ENCODE measurements at regions not wholly inside any gene's neighbourhood (a gene's known extent, or its start where the extent isn't known, plus 50 kb on each side); places are given as distances from the start of the nearest gene placed in this dataset.

DNA sequence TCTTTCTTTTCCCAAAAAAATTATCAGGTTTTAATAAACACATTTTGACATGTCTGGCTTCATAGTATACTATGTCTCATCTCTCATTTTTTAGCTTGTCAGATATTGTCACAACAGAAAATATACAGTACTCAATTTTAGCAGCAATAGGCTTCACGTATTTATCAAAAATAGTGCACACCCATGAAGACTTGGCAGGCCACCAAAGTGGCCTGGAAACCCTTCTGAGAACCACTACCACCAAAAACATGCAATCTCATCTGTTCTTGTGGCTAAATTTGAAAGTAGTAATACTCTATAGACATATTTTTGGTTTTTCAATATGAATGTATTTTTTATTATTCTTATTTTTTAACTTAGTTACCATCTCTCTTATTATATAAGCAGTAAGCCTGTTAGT lies 1094.5 kb upstream of the LRRN3 start:
- no peak for DNase-seq (ENCODE audit: low read depth, low spot score)
- Histone ChIP-seq H3K4me3 (ENCODE audit: insufficient read length, low read depth) (no peak overlapping the region), H3K36me3 (ENCODE audit: insufficient read depth, insufficient read length, low read length) (no peaks in the 10 kb centered on the region), H3K27me3 (ENCODE audit: insufficient read depth, insufficient read length) (no peaks in the 10 kb centered on the region), H3K9me3 (ENCODE audit: insufficient read depth, low read length) (no peaks in the 10 kb centered on the region), H3K9ac (ENCODE audit: insufficient read length, low read depth) (no peak overlapping the region), H3K4me1 (ENCODE audit: insufficient read depth, insufficient read length) (no peaks in the 10 kb centered on the region)
- TF ChIP-seq SUZ12 (IDR thresholded peaks at IDR 0.05; ENCODE audit: extremely low read depth, insufficient read depth, insufficient read length) = no peak
- no peak for TF ChIP-seq ZNF274 (IDR thresholded peaks at IDR 0.05; ENCODE audit: low read depth, low read length)

DNA sequence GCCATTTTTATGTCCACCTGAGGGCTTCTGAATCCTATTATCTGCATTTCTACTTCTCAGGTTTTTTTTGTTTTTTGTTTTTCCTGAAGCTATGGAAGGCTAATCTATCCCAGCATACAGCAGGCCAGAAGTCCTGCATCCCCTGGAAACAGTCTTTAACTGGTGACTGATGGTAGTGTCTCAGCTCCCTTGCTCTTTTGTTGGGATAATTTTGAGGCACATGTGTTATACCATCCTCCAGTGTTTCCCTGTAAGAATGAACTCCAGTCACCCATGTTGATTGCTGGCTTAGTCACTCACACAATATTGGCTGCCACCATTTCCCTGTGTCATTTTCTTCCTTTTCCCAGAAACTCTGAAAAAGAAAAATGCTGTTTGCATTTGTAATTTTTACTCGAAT lies 1094.0 kb upstream of the LRRN3 start:
- no peaks in the 10 kb centered on the region for H3K4me1 ChIP-seq (ENCODE audit: insufficient read depth, insufficient read length)
- no peak for TF ChIP-seq YY1 (IDR thresholded peaks at IDR 0.05; ENCODE audit: insufficient read depth, insufficient read length)
- TF ChIP-seq SUZ12 (IDR thresholded peaks at IDR 0.05; ENCODE audit: extremely low read depth, insufficient read depth, insufficient read length) = no peak
- TF ChIP-seq ZNF274 (IDR thresholded peaks at IDR 0.05; ENCODE audit: low read depth, low read length) = no peak

DNA sequence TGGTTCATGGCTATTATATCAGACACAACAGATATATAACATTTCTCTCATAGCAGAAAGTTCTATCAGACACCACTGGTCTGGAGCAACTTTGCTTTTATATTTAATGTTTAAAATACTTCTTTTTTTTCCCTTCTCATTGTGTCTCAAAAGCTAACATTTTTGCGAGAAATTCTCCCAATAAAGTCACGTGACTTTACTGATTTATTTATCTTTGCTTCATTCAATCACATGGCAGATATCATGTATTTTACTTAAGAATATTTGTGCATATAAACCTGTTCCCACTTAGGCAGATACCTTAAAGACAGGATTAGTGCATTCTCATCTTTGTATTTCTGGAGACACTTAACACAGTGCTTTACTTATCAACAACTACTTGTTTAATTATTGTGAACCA lies 1093.1 kb upstream of the LRRN3 start:
- Histone ChIP-seq H3K27me3 (ENCODE audit: insufficient read depth, insufficient read length) (no peaks in the 10 kb centered on the region), H3K4me3 (ENCODE audit: insufficient read length, low read depth) (no peak overlapping the region), H3K9me3 (ENCODE audit: insufficient read depth, low read length) (no peaks in the 10 kb centered on the region), H3K4me1 (ENCODE audit: insufficient read depth, insufficient read length) (no peaks in the 10 kb centered on the region), H3K36me3 (ENCODE audit: insufficient read depth, insufficient read length, low read length) (no peaks in the 10 kb centered on the region), H3K9ac (ENCODE audit: insufficient read length, low read depth) (no peak overlapping the region)
- no peak for TF ChIP-seq ZNF274 (IDR thresholded peaks at IDR 0.05; ENCODE audit: low read depth, low read length)
- no peak for TF ChIP-seq SUZ12 (IDR thresholded peaks at IDR 0.05; ENCODE audit: extremely low read depth, insufficient read depth, insufficient read length)
- TF ChIP-seq YY1 (IDR thresholded peaks at IDR 0.05; ENCODE audit: insufficient read depth, insufficient read length) = no peak
- DNase-seq (ENCODE audit: low read depth, low spot score) = no peak

More for the DNA sequence above, 1094.0 kb upstream of the LRRN3 start:
- H3K4me3 ChIP-seq (ENCODE audit: insufficient read length, low read depth) = no peak overlapping the region
- H3K9ac ChIP-seq (ENCODE audit: insufficient read length, low read depth) = no peak overlapping the region
- H3K9me3 ChIP-seq (ENCODE audit: insufficient read depth, low read length) = no peaks in the 10 kb centered on the region
- H3K36me3 ChIP-seq (ENCODE audit: insufficient read depth, insufficient read length, low read length) = no peaks in the 10 kb centered on the region
- no peaks in the 10 kb centered on the region for H3K27me3 ChIP-seq (ENCODE audit: insufficient read depth, insufficient read length)
- no peak for DNase-seq (ENCODE audit: low read depth, low spot score)

DNA sequence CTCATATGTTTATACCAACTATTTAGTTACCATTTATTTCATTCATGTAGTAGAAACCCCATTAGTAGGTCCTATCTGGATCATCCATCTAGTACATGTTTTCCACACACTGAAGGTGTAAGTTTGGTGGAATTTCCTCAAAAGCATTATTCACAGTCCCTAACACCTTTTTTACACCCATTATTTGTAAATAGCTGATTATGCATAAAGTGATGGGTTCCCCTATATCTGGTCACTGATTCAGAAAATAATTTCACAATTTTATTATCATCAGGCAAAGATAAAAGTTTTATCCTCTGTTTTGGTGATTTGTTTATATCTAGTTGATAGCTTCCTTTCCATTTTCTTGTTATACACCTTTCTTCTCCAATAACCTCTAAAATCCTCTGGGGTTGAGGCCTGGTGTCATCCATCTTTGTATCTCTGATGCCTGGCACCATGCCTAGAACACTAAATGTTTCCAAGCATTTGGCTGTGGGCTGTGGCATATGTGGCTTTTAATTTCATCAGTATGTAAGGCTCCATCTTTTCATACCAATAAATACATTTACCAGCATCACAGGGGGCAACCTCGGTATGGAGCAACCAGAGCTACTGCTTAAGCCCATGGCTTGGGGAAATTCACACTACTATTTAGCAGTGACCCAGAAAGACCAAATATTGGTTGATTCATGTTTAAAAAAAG lies 1089.5 kb upstream of the LRRN3 start:
- Histone ChIP-seq H3K9me3 (ENCODE audit: insufficient read depth, low read length) (no peaks in the 10 kb centered on the region), H3K27me3 (ENCODE audit: insufficient read depth, insufficient read length) (no peaks in the 10 kb centered on the region), H3K36me3 (ENCODE audit: insufficient read depth, insufficient read length, low read length) (no peaks in the 10 kb centered on the region), H3K4me3 (ENCODE audit: insufficient read length, low read depth) (no peak overlapping the region), H3K4me1 (ENCODE audit: insufficient read depth, insufficient read length) (no peaks in the 10 kb centered on the region), H3K9ac (ENCODE audit: insufficient read length, low read depth) (no peak overlapping the region)
- TF ChIP-seq SUZ12 (IDR thresholded peaks at IDR 0.05; ENCODE audit: extremely low read depth, insufficient read depth, insufficient read length) (no peak), YY1 (IDR thresholded peaks at IDR 0.05; ENCODE audit: insufficient read depth, insufficient read length) (no peak), ZNF274 (IDR thresholded peaks at IDR 0.05; ENCODE audit: low read depth, low read length) (no peak)
- no peak for DNase-seq (ENCODE audit: low read depth, low spot score)

DNA sequence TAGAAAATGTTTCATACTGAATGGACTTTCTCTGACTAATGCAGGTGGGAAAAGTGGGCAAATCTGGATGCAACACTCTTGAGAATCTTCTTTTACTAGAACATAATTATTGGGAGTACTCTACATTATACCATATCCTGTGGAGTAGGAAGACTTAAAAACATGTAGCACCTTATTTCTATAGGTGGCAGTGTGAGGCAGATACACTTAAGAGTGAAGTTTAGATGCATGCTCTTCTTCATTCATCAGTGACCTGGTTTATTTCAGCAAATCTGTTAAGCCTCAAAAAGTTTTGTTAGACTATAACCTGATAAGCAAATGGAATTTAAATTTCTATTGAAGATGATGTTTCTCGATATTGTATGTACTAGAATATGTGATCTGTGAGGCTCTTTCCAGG lies 1087.1 kb upstream of the LRRN3 start:
- Histone ChIP-seq H3K36me3 (ENCODE audit: insufficient read depth, insufficient read length, low read length) (no peaks in the 10 kb centered on the region), H3K27me3 (ENCODE audit: insufficient read depth, insufficient read length) (no peaks in the 10 kb centered on the region), H3K9ac (ENCODE audit: insufficient read length, low read depth) (no peak overlapping the region), H3K9me3 (ENCODE audit: insufficient read depth, low read length) (no peaks in the 10 kb centered on the region), H3K4me3 (ENCODE audit: insufficient read length, low read depth) (no peak overlapping the region), H3K4me1 (ENCODE audit: insufficient read depth, insufficient read length) (no peaks in the 10 kb centered on the region)
- DNase-seq (ENCODE audit: low read depth, low spot score) = no peak
- TF ChIP-seq ZNF274 (IDR thresholded peaks at IDR 0.05; ENCODE audit: low read depth, low read length) (no peak), YY1 (IDR thresholded peaks at IDR 0.05; ENCODE audit: insufficient read depth, insufficient read length) (no peak), SUZ12 (IDR thresholded peaks at IDR 0.05; ENCODE audit: extremely low read depth, insufficient read depth, insufficient read length) (no peak)

DNA sequence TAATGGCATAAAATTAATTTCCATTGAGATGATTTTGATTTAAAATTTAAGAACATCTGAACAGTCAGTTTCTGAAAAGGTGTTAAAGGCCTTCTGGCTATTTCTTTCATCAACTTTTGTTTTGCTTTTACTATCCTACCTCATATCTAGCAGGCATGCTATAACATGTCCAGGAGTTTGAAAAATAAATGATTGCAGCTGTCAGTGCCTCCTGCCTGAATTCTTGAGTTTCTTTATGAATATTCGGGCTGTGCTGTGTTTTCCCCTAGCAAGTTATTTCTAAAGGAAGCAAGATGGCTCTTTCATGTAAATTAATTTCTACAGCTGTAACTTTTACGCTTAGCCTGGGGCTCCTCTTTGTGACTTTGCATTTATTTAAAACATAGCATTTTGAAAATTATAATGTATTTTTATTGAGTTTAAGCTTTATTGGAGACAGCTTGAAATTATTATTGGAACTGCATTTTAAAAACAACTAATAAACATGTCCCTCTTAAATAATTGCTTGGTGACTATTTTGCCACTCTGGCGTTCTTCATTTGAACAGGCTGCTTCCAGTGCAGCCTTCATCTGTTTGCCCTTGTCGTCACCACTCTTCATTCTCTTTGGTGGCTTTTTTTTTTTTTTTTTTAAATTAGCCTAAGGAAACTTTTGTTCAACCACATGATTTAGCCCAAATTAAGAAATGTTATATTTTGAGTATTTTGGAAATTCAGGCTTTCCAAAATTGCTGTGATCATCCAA lies 1083.4 kb upstream of the LRRN3 start:
- Histone ChIP-seq H3K9ac (ENCODE audit: insufficient read length, low read depth) (no peak overlapping the region), H3K4me3 (ENCODE audit: insufficient read length, low read depth) (no peak overlapping the region)
- TF ChIP-seq SUZ12 (IDR thresholded peaks at IDR 0.05; ENCODE audit: extremely low read depth, insufficient read depth, insufficient read length) = no peak
- no peak for TF ChIP-seq YY1 (IDR thresholded peaks at IDR 0.05; ENCODE audit: insufficient read depth, insufficient read length)
- no peak for TF ChIP-seq ZNF274 (IDR thresholded peaks at IDR 0.05; ENCODE audit: low read depth, low read length)

DNA sequence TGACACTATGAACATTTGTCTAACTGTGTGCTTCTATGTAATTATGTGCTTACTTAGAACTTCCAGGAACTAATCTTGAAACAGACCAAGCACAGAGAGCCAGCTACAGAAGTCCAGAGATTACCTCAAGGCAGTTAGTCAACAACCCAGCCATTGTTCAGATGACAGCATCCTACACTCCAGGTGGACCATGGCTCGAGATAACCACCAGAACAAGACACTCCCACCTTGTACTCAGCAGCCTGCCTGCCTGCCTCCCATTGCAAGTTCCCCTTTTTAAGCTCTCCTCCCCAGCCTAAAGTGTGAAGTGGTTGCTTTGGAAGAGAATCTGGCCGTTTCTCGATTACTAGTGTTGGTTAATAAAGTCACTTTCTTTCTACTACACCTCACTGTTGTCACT lies 1080.6 kb upstream of the LRRN3 start:
- no peak for DNase-seq (ENCODE audit: low read depth, low spot score)
- H3K27me3 ChIP-seq (ENCODE audit: insufficient read depth, insufficient read length) = no peaks in the 10 kb centered on the region
- H3K9me3 ChIP-seq (ENCODE audit: insufficient read depth, low read length) = no peaks in the 10 kb centered on the region
- no peak overlapping the region for H3K4me3 ChIP-seq (ENCODE audit: insufficient read length, low read depth)
- H3K4me1 ChIP-seq (ENCODE audit: insufficient read depth, insufficient read length) = no peaks in the 10 kb centered on the region
- H3K9ac ChIP-seq (ENCODE audit: insufficient read length, low read depth) = no peak overlapping the region
- no peak for TF ChIP-seq YY1 (IDR thresholded peaks at IDR 0.05; ENCODE audit: insufficient read depth, insufficient read length)
- TF ChIP-seq SUZ12 (IDR thresholded peaks at IDR 0.05; ENCODE audit: extremely low read depth, insufficient read depth, insufficient read length) = no peak
- TF ChIP-seq ZNF274 (IDR thresholded peaks at IDR 0.05; ENCODE audit: low read depth, low read length) = no peak
- H3K36me3 ChIP-seq (ENCODE audit: insufficient read depth, insufficient read length, low read length) = no peaks in the 10 kb centered on the region

More for the DNA sequence above, 1083.4 kb upstream of the LRRN3 start:
- Histone ChIP-seq H3K9me3 (ENCODE audit: insufficient read depth, low read length) (no peaks in the 10 kb centered on the region), H3K36me3 (ENCODE audit: insufficient read depth, insufficient read length, low read length) (no peaks in the 10 kb centered on the region), H3K27me3 (ENCODE audit: insufficient read depth, insufficient read length) (no peaks in the 10 kb centered on the region), H3K4me1 (ENCODE audit: insufficient read depth, insufficient read length) (no peaks in the 10 kb centered on the region)
- DNase-seq (ENCODE audit: low read depth, low spot score) = no peak
